Cardiac fibroblast (primary cell): ENCODE measurements at regions not wholly inside any gene's neighbourhood (a gene's known extent, or its start where the extent isn't known, plus 50 kb on each side); places are given as distances from the start of the nearest gene placed in this dataset.

ENCODE experiments used
- DNase-seq, 2 donors: peaks; one replicate each; pipeline versions ENCODE4 v3.0.0 to v3.0.0-alpha.2; 2010; ENCODE audit warnings: low read depth in 2 of 2
- H3K4me3 ChIP-seq, 2 donors: replicated peaks in 1 of 2; 1 replicate in 1 of 2; 2 replicates in 1 of 2; pipeline ENCODE4 v1.5.1; 2011; ENCODE audit warnings: low read depth in 2 of 2, low read length in 2 of 2, mild to moderate bottlenecking in 2 of 2, moderate library complexity in 1 of 2
- TF ChIP-seq, protein P1 (sequence below): IDR thresholded peaks from one replicate; pipeline ENCODE4 v1.5.1; 2011; ENCODE audit warnings: low read depth, mild to moderate bottlenecking, low read length, inconsistent platforms

DNA sequence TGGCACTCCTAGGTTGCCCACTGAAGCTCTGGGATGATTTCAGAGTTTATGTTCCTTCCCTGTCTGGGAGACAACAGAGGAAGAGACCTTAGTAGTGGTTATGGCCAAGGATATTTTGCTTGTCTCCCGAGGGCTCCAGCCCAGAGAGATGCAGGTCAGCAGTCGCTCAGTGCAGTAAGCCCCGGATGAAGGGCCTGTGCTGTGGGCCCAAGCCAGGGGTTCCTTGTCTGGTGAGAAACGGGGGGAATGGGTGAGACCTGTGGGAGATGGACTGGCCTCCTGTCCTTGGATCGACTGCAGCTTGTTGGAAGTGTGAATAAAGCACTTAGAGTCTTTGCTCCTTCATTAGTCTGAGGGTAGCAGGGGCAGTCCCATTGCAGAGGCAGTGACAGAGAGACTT is 260.7 kb upstream of the RIOK2 start:
- TF ChIP-seq, protein P1, sequence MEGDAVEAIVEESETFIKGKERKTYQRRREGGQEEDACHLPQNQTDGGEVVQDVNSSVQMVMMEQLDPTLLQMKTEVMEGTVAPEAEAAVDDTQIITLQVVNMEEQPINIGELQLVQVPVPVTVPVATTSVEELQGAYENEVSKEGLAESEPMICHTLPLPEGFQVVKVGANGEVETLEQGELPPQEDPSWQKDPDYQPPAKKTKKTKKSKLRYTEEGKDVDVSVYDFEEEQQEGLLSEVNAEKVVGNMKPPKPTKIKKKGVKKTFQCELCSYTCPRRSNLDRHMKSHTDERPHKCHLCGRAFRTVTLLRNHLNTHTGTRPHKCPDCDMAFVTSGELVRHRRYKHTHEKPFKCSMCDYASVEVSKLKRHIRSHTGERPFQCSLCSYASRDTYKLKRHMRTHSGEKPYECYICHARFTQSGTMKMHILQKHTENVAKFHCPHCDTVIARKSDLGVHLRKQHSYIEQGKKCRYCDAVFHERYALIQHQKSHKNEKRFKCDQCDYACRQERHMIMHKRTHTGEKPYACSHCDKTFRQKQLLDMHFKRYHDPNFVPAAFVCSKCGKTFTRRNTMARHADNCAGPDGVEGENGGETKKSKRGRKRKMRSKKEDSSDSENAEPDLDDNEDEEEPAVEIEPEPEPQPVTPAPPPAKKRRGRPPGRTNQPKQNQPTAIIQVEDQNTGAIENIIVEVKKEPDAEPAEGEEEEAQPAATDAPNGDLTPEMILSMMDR: no peak
- DNase-seq: no peak
- H3K4me3 ChIP-seq: no peak overlapping the region

DNA sequence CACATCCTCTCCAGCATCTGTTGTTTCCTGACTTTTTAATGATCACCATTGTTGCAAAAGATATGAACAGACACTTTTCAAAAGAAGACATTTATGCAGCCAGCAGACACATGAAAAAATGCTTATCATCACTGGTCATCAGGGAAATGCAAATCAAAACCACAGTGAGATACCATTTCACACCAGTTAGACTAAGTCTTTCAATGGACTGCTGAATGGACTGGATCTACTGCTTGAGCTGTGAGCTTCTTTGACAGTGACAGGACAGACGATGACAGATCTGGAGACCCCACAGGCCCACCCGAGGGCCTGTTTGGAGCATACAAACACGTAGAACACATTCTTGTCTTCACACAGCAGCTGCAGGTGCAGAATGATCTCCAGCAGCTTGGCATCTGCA is 266.1 kb upstream of the RIOK2 start:
- TF ChIP-seq, protein P1: no peak
- no peak for DNase-seq
- H3K4me3 ChIP-seq: no peak overlapping the region

DNA sequence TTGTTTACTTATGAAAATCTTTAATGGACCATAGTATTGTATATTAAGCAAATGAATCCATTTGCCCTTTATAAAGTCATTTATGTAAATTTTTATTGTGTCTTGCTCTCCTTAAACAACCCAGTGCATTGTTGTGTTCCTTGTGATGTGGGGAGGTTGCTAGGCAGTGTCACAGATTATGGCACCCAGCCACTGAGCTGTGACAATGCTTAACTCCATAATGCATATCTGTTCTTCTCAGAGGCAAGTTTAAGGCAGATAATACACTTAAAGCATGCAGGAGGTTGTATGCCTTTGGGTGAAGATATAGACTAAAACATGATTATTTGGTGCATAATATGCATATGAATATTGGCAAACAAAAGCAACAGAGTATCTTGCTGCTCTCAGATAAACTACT is 269.6 kb upstream of the RIOK2 start:
- H3K4me3 ChIP-seq: no peak overlapping the region
- TF ChIP-seq, protein P1: no peak
- DNase-seq: peak in 1 of 2 donors; percentile 7

DNA sequence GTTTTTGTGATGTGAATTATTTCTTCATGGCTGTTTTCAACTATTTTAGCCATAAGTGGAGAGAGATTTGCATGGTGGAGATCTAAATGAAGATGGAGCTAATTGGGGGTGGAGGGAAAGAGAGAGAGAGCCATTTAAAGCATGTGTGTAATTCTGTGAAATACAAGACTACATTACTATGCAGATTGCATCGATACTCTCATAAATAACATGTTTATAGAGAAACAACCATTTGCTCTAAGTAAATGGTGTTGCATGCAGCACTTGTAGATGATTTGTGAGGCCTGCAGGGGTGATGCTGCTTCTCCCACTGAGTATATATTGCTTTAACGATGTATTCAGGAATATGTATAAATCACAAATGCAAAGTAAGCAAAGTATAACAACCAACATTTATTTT is 270.2 kb upstream of the RIOK2 start:
- TF ChIP-seq, protein P1: no peak
- H3K4me3 ChIP-seq: no peak overlapping the region
- DNase-seq: no peak

DNA sequence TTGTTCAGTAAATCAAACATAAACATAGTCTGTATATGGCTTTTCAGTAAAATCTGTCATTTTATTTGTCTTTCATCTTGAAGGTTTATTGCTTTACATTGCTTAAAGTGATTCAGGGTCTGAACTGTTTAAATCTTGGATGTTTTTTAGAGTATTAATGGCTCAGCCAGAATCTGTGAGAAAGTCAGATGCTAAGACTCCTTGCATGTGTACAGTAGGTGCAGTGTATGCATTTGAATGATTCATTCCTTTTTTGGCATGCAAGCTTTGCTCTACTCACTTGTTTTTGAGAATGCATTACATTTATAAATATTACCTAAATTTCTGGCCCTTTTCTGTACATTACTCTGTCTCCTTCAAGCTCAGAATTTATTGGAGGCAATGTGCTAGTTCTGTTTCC is 271.0 kb upstream of the RIOK2 start:
- TF ChIP-seq, protein P1: no peak
- DNase-seq: peak in 1 of 2 donors; percentile 9
- H3K4me3 ChIP-seq: no peak overlapping the region

DNA sequence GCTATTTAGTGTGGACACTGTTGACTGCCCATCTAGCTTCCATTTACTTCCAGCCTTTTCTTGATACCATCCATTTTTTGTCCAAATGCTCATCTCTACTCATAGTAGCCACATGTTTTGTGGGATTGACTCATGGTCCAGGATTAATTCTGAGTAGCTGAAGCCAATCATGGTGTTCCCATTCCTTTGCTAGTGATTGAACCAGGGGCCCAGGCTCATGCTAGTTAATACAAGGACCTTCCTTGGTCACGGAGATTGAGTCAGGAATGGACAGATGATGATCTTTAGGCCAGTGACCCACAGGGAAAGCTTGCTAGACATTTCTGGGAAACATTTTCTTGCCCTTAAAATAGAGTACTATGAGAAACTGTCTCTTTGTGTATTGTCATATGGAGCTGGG is 272.9 kb upstream of the RIOK2 start:
- TF ChIP-seq, protein P1: no peak
- no peak overlapping the region for H3K4me3 ChIP-seq
- DNase-seq: no peak

DNA sequence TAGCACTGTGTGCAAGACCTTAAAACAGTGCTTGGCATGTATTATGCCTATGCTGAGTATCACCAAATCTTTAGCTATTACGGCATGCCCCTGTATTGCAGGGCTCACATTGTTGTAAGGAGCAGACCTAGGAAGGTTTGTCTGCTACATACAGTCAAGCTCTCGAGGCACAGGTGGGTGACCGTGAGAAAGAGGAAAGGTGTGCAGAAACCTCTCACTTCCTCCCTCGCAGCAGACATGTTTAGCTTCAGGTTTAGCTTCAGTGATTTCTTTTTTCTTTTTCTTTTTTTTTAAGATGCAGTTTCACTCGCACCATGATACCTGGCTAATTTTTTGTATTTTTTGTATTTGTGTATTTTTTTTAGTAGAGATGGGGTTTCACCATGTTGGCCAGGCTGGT is 275.8 kb upstream of the RIOK2 start:
- no peak overlapping the region for H3K4me3 ChIP-seq
- TF ChIP-seq, protein P1: no peak
- DNase-seq: no peak
